Fibroblast of gingiva (primary cell): ENCODE measurements at regions not wholly inside any gene's neighbourhood (a gene's known extent, or its start where the extent isn't known, plus 50 kb on each side); places are given as distances from the start of the nearest gene placed in this dataset.

Experiments used
- DNase-seq: peaks from one replicate; pipeline ENCODE4 v3.0.0-alpha.2; 2011; ENCODE audit warnings: low read depth

DNA sequence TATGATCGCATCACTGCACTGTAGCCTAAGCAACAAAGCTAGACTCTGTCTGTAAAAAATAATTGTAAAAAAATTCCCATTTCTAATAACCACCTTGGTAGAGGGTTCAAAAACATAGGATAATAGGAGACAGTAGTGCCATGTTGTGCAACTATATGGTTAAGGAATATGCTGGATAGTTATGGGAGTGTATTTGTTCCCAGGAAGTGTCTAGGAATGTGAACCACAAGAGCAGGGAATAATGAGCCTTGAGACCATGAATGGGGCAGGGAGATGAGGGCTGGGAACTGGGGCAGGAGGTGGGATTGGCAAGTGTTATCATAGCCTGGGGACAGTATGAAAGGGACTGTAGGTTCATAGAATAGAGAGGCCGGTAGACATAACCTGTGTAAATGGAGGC, 50.4 kb downstream of the RUSC2 start:
- no peak for DNase-seq

DNA sequence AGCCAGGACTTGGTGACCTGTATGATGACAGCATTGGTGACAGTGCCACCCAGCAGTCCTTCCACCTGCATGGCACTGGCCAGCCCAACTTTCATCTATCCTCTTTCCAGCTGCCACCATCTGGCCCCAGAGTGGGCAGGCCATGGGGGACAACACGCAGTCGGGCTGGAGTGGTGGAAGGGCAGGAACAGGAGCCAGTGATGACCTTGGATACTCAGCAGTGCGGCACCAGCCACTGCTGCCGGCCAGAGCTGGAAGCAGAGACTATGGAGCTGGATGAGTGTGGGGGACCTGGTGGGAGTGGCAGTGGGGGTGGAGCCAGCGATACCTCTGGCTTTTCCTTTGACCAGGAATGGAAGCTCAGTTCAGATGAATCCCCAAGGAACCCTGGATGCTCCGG, 56.9 kb downstream of the RUSC2 start:
- no peak for DNase-seq

DNA sequence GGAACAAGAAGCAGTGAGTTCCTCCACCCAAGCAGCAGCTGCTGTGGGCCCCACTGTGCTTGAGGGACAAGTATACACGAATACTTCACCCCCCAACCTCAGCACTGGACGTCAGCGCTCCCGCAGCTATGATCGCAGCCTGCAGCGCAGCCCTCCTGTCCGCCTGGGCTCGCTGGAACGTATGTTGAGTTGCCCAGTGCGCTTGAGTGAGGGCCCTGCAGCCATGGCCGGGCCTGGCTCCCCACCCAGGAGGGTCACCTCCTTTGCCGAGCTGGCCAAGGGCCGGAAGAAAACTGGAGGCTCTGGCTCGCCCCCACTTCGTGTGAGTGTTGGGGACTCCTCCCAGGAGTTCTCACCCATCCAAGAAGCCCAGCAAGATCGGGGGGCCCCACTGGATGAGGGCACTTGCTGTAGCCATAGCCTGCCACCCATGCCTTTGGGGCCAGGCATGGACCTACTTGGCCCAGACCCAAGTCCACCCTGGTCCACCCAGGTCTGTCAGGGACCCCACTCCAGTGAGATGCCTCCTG, 57.1 kb upstream of the TESK1 start:
- no peak for DNase-seq

DNA sequence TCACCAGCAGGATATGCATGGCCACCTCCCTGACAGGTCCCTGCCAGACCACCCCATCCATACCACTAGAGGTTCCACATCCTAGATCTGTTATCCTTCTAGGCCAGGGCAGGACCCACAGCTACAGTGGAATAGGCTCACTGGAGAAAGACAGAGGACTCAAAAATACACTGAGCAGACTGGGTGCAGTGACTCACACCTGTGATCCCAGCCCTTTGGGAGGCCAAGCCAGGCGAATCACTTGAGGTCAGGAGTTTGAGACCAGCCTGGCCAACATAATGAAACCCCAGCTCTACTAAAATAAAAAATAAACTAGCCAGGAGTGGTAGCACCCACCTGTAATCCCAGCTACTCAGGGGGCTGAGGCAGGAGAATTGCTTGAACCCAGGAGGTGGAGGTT, 56.5 kb upstream of the TESK1 start:
- DNase-seq = no peak

DNA sequence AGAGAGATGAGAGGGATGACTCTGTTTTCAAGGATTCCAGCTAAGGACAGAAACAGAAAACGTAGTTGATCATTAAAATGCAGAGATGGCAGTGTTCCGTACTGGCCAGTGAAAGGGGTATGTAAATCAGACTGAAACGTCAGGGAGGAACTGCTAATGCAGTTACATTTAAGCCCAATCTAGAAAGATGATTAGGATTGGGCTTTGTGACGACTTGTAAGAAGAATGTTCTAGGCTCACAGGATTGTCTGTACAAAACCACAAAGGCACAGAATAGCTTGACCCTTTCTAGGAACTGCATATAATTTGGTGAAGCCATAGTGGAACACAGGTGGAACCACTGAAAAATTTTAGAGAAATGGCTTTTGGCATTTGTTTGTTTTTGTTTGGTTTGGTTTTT, 55.6 kb upstream of the TESK1 start:
- no peak for DNase-seq

DNA sequence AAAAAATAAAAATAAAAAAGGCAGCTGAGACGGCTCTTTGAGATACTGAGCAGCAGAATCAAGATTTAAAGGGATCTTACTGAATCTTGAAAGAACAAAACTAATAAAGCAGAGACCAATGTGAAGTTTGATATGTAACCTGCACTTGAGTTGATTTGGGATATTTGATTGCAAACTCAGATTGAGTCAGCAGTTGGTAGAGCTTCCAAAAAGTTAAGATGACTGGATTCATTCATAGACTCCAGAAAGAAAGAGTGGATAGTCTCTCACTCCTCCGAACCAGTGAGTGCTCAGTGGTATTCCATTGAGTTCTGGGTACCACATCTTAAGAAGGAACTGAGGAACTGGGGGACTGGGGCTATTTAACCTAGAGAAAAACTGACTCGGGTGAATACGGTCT, 52.7 kb upstream of the TESK1 start:
- no peak for DNase-seq

DNA sequence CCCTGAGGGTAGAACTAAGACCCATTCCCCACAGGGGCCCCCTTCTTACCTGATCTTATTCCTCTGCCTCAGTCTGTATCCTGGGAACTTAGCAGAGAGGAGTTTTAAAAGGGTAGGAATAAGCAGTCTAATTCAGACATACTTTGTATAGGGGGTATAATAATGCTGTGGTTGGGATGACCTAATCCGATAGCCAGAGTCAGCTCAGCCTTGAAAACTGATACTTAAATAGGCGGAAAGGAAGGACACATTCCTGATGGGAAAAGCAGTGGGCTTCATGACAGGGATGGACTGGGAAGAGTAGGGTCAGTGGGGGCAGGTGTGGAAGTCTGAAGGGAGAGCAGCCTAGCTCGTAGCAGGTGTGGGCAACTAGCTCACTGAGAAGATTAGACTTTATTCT, 52.2 kb upstream of the TESK1 start:
- no peak for DNase-seq

DNA sequence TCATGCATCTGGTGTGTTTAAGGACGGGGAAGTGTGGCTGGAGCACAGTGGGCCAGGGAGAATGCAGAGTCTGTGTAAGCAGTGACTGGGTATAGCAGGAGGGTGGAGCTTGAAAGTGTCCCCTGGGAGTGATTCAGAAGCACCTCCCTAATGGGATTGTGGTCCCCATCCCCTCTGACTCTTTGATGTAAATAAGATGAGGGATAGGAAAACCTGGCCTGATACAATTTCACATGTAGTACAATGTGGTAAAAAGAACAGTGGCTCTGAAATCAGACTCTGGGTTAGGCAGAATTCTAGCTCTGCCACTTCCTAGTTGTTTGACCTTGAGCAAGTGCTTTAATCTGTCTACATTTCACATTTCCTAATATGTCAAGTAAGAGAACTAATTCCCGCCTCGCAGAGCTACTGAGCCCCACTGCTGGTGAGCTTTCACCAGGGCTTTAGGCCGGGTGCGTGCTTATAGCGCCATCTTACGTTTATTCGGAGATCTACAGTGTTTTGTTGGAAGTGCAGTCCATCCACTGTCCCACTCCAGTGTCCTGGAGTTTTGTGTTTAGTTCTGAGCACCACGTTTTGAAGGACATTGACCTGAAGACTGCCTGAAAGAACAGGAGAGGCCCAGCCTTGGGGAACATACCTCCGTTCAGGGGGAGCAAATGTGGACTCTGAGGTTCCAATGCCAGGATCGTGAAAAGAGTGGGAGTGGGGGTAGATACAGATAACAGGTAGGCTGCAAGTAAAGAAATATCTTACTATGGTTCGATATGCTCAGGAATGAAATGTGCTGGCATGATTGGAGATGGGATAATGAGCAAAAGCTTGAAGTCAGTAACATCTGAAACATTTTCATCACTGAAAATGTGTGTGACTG, 51.2 kb upstream of the TESK1 start:
- peak; percentile 79 for DNase-seq

DNA sequence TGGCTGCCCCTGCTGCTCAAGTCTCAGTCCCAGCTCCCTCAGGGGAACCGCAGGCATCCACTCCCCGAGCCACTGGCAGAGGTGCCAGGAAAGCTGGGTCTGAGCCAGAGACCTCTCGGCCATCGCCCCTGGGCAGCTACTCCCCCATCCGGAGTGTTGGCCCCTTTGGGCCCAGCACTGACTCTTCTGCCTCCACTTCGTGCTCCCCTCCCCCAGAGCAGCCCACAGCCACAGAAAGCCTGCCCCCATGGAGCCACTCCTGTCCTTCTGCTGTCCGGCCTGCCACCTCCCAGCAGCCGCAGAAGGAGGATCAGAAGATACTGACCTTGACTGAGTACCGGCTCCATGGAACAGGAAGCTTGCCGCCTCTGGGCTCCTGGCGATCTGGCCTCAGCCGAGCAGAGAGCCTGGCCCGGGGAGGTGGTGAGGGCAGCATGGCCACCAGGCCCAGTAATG, 49.8 kb upstream of the TESK1 start:
- no peak for DNase-seq
